Omental fat pad (tissue), 3 donors: ENCODE measurements at regions not wholly inside any gene's neighbourhood (a gene's known extent, or its start where the extent isn't known, plus 50 kb on each side); places are given as distances from the start of the nearest gene placed in this dataset.

Source experiments
- ATAC-seq: fragments of 150-250 bp; one replicate; pipeline ENCODE4 v1.9.1; 2016; ENCODE audit warnings: mild to moderate bottlenecking, moderate library complexity; ENCODE audit not compliant: low FRiP score
- DNase-seq: peaks from one replicate; pipeline ENCODE4 v3.0.0-alpha.2; 2019; ENCODE audit warnings: low spot score
- CTCF ChIP-seq, 3 donors: fragments of 450-650 bp; IDR thresholded peaks; one replicate each; pipeline ENCODE4 v1.5.1; 2016 to 2017; ENCODE audit warnings: antibody characterized with exemption in 3 of 3, mild to moderate bottlenecking in 3 of 3, moderate library complexity in 2 of 3

- ATAC-seq (no peak), DNase-seq (no peak)
- no peak for TF ChIP-seq CTCF (IDR thresholded peaks at IDR 0.05)
Observed at GRCh38 chr3:22714749-22715148, 488.4 kb upstream of the UBE2E2 start.

GRCh38 chr3:22720596-22720995 is 482.5 kb upstream of the UBE2E2 start:
- no peak for TF ChIP-seq CTCF (IDR thresholded peaks at IDR 0.05)
- no peak for ATAC-seq
- DNase-seq: no peak

GRCh38 chr3:22724420-22724819 is 478.7 kb upstream of the UBE2E2 start:
- no peak for DNase-seq
- no peak for ATAC-seq
- TF ChIP-seq CTCF (IDR thresholded peaks at IDR 0.05): no peak

GRCh38 chr3:22728406-22728805 is 474.7 kb upstream of the UBE2E2 start:
- no peak for TF ChIP-seq CTCF (IDR thresholded peaks at IDR 0.05)
- no peak for DNase-seq
- ATAC-seq: no peak

GRCh38 chr3:22729212-22729611 is 473.9 kb upstream of the UBE2E2 start:
- ATAC-seq (no peak), DNase-seq (no peak)
- TF ChIP-seq CTCF (IDR thresholded peaks at IDR 0.05): no peak

- no peak for DNase-seq
- ATAC-seq: no peak
- TF ChIP-seq CTCF (IDR thresholded peaks at IDR 0.05): no peak
Observed at GRCh38 chr3:22729981-22730380, 473.1 kb upstream of the UBE2E2 start.

- ATAC-seq (no peak), DNase-seq (no peak)
- TF ChIP-seq CTCF (IDR thresholded peaks at IDR 0.05): no peak
Observed at GRCh38 chr3:22730701-22731100, 472.4 kb upstream of the UBE2E2 start.
